Lower leg skin (tissue), 3 donors: ENCODE measurements at regions not wholly inside any gene's neighbourhood (a gene's known extent, or its start where the extent isn't known, plus 50 kb on each side); places are given as distances from the start of the nearest gene placed in this dataset.

ENCODE experiments used
- POLR2A ChIP-seq, 2 donors: fragments of 450-650 bp; IDR thresholded peaks; one replicate each; pipeline ENCODE4 v1.6.1; 2016 to 2017; ENCODE audit warnings: antibody characterized with exemption in 2 of 2, mild to moderate bottlenecking in 1 of 2, moderate library complexity in 1 of 2
- TF ChIP-seq, protein P1 (sequence below), 3 donors: fragments of 450-650 bp; IDR thresholded peaks; one replicate each; pipeline ENCODE4 v1.5.1; 2016; ENCODE audit warnings: antibody characterized with exemption in 3 of 3, mild to moderate bottlenecking in 3 of 3, moderate library complexity in 2 of 3

DNA sequence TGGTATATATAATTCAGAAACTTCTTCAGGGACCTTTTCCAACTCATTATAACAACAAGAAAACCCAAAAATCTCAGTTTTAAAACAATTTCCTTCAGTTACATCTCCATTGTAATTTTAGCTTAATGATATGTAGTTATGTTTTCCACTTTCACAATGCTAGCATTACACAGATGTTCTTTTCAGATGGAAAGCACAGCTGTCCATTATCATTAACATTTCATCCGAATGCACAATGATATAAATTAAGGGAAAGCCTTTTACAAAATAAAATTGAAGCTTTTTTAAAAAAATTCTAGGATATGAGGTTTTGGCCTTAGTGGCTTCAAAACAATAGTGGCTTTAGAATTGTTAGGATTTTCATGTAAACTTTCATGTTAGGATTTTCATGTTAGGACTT lies 389.2 kb downstream of the ADAM29 start:
- TF ChIP-seq, protein P1, sequence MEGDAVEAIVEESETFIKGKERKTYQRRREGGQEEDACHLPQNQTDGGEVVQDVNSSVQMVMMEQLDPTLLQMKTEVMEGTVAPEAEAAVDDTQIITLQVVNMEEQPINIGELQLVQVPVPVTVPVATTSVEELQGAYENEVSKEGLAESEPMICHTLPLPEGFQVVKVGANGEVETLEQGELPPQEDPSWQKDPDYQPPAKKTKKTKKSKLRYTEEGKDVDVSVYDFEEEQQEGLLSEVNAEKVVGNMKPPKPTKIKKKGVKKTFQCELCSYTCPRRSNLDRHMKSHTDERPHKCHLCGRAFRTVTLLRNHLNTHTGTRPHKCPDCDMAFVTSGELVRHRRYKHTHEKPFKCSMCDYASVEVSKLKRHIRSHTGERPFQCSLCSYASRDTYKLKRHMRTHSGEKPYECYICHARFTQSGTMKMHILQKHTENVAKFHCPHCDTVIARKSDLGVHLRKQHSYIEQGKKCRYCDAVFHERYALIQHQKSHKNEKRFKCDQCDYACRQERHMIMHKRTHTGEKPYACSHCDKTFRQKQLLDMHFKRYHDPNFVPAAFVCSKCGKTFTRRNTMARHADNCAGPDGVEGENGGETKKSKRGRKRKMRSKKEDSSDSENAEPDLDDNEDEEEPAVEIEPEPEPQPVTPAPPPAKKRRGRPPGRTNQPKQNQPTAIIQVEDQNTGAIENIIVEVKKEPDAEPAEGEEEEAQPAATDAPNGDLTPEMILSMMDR (IDR thresholded peaks at IDR 0.05) = no peak
- TF ChIP-seq POLR2A (IDR thresholded peaks at IDR 0.05) = no peak
